PC-3 (cell line): ENCODE measurements at regions not wholly inside any gene's neighbourhood (a gene's known extent, or its start where the extent isn't known, plus 50 kb on each side); places are given as distances from the start of the nearest gene placed in this dataset.

Experiments used
- ATAC-seq: fragments of 200-7000 bp; cut with Tn5 transposase; 2 replicates; pipeline ENCODE4 v1.9.1; 2020; ENCODE audit warnings: mild to moderate bottlenecking, moderate library complexity
- BruUV-seq: library from RNA; stranded (reverse); fragments of 400-500 nt; replicated peaks from 2 replicates; lab custom pipeline; 2021; lab: Mats Ljungman, UMichigan
- CTCF ChIA-PET: fragments of 300-600 bp; sonication (Branson Sonifier 250); formaldehyde crosslinking; loops from one replicate; lab custom pipeline; 2022; ENCODE audit warnings: antibody characterized with exemption; lab: Charles Lee
- POLR2A ChIA-PET: fragments of 300-600 bp; sonication (Branson Sonifier 250); formaldehyde crosslinking; loops from one replicate; lab custom pipeline; 2022; ENCODE audit warnings: antibody characterized with exemption; ENCODE audit not compliant: unreplicated experiment; lab: Charles Lee
- DNase-seq: peaks from one replicate; pipeline ENCODE4 v3.0.0-alpha.2; 2015
- H2AFZ ChIP-seq: fragments of 300-600 bp; sonication (generic); 2 replicates; pipeline ENCODE4 v1.6.0; 2016; ENCODE audit warnings: antibody characterized with exemption, low read length
- H3F3A ChIP-seq: fragments of 300-600 bp; sonication (generic); one replicate; pipeline ENCODE4 v1.6.0; 2017; ENCODE audit warnings: antibody characterized with exemption, low read length, control low read depth, mild to moderate bottlenecking; ENCODE audit not compliant: unreplicated experiment
- H3K27ac ChIP-seq: fragments of 300-600 bp; sonication (generic); 2 replicates; pipeline ENCODE4 v1.5.1; 2016; ENCODE audit warnings: mild to moderate bottlenecking, low read length
- H3K27me3 ChIP-seq: fragments of 300-600 bp; sonication (generic); 2 replicates; pipeline ENCODE4 v1.6.1; 2016; ENCODE audit warnings: low read length, mixed read lengths
- H3K36me3 ChIP-seq: fragments of 300-600 bp; sonication (generic); 2 replicates; pipeline ENCODE4 v1.6.1; 2016; ENCODE audit warnings: low read depth, mixed run types, low read length, mixed read lengths
- H3K4me1 ChIP-seq: fragments of 300-600 bp; sonication (generic); 2 replicates; pipeline ENCODE4 v1.5.1; 2016; ENCODE audit warnings: low read length; ENCODE audit not compliant: insufficient read depth
- H3K4me2 ChIP-seq: fragments of 300-600 bp; sonication (generic); 2 replicates; pipeline ENCODE4 v1.6.0; 2016; ENCODE audit warnings: low read length
- H3K4me3 ChIP-seq: fragments of 300-600 bp; sonication (generic); 2 replicates; pipeline ENCODE4 v1.5.1; 2016; ENCODE audit warnings: mild to moderate bottlenecking, low read length, mixed read lengths
- H3K79me2 ChIP-seq: fragments of 300-600 bp; sonication (generic); 2 replicates; pipeline ENCODE4 v1.6.1; 2017; ENCODE audit warnings: low read length, mixed read lengths
- H3K9ac ChIP-seq: fragments of 300-600 bp; sonication (generic); 2 replicates; pipeline ENCODE4 v1.6.0; 2016; ENCODE audit warnings: mild to moderate bottlenecking, low read length
- H3K9me2 ChIP-seq: fragments of 300-600 bp; sonication (generic); replicated peaks from 2 replicates; pipeline ENCODE4 v1.6.1; 2016; ENCODE audit warnings: mixed run types, low read length, mixed read lengths
- H3K9me3 ChIP-seq: fragments of 300-600 bp; sonication (generic); 2 replicates; pipeline ENCODE4 v1.6.1; 2016; ENCODE audit warnings: low read length, mixed read lengths
- H4K20me1 ChIP-seq: fragments of 300-600 bp; sonication (generic); 2 replicates; pipeline ENCODE4 v1.6.1; 2016; ENCODE audit warnings: low read length, mixed read lengths
- CTCF ChIP-seq: fragments of 300-600 bp; sonication (generic); conservative IDR thresholded peaks from 2 replicates; pipeline ENCODE4 v1.5.1; 2017; ENCODE audit warnings: antibody characterized with exemption, low read depth, mild to moderate bottlenecking, low read length
- EZH2 ChIP-seq: fragments of 300-600 bp; sonication (generic); IDR thresholded peaks from one replicate; pipeline ENCODE4 v1.6.1; 2017; ENCODE audit warnings: antibody characterized with exemption, mild to moderate bottlenecking, low read length; ENCODE audit not compliant: unreplicated experiment
- EZH2phosphoT487 ChIP-seq: fragments of 300-600 bp; sonication (generic); IDR thresholded peaks from 2 replicates; pipeline ENCODE4 v1.6.1; 2018; ENCODE audit warnings: mild to moderate bottlenecking, antibody characterized with exemption, low read length, borderline replicate concordance
- intact Hi-C: fragments of 100-400 bp; cut with micrococcal nuclease; formaldehyde crosslinking; loops from 2 replicates; pipeline ENCODE4 v1.9.0; 2023

- no TSS peak for BruUV-seq
- ChIA-PET POLR2A (no interaction called here), CTCF (no interaction called here)
- DNase-seq (no peak), ATAC-seq (no peak)
- Histone ChIP-seq H2AFZ (no peak overlapping the region), H3K27ac (no peak overlapping the region), H4K20me1 (no peaks in the 10 kb centered on the region), H3K27me3 (no peaks in the 10 kb centered on the region), H3K4me3 (no peak overlapping the region), H3K36me3 (no peaks in the 10 kb centered on the region), H3F3A (no peaks in the 10 kb centered on the region), H3K9ac (no peak overlapping the region), H3K4me1 (no peaks in the 10 kb centered on the region), H3K4me2 (no peak overlapping the region), H3K79me2 (no peaks in the 10 kb centered on the region), H3K9me3 (no peaks in the 10 kb centered on the region), H3K9me2 (no peaks in the 10 kb centered on the region)
- TF ChIP-seq EZH2phosphoT487, result no peak
- intact Hi-C loops, result no loop called here
Observed at GRCh38 chrX:16516232-16516876, 133.6 kb upstream of the S100G start.

- ChIA-PET POLR2A (no interaction called here), CTCF (no interaction called here)
- H3K4me1 ChIP-seq, result no peaks in the 10 kb centered on the region
- no peaks in the 10 kb centered on the region for H3K9me2 ChIP-seq
- H3K9ac ChIP-seq, result no peak overlapping the region
- intact Hi-C loops, result no loop called here
- H3K36me3 ChIP-seq, result no peaks in the 10 kb centered on the region
- no peaks in the 10 kb centered on the region for H3F3A ChIP-seq
- no peak for DNase-seq
- no peak overlapping the region for H2AFZ ChIP-seq
- no peaks in the 10 kb centered on the region for H3K27me3 ChIP-seq
- no peaks in the 10 kb centered on the region for H3K9me3 ChIP-seq
- no peak for ATAC-seq
- H3K27ac ChIP-seq, result no peak overlapping the region
- no peak overlapping the region for H3K4me2 ChIP-seq
- H3K79me2 ChIP-seq, result no peaks in the 10 kb centered on the region
- BruUV-seq, result no TSS peak
- H4K20me1 ChIP-seq, result no peaks in the 10 kb centered on the region
- H3K4me3 ChIP-seq, result no peak overlapping the region
- no peak for TF ChIP-seq EZH2
Observed at GRCh38 chrX:16517039-16517605, 132.8 kb upstream of the S100G start.

GRCh38 chrX:16518131-16518530 is 131.8 kb upstream of the S100G start:
- CTCF ChIA-PET, result no interaction called here
- H2AFZ ChIP-seq, result no peak overlapping the region
- H3K9me3 ChIP-seq, result no peaks in the 10 kb centered on the region
- no peak for DNase-seq
- H3K4me1 ChIP-seq, result no peaks in the 10 kb centered on the region
- no peak overlapping the region for H3K4me2 ChIP-seq
- H3K79me2 ChIP-seq, result no peaks in the 10 kb centered on the region
- intact Hi-C loops, result no loop called here
- no peak for ATAC-seq
- H3K9ac ChIP-seq, result no peak overlapping the region
- no peaks in the 10 kb centered on the region for H3K36me3 ChIP-seq
- no peaks in the 10 kb centered on the region for H4K20me1 ChIP-seq
- H3K4me3 ChIP-seq, result no peak overlapping the region
- POLR2A ChIA-PET, result no interaction called here
- H3K27me3 ChIP-seq, result no peaks in the 10 kb centered on the region
- no peaks in the 10 kb centered on the region for H3F3A ChIP-seq
- BruUV-seq, result no TSS peak
- TF ChIP-seq EZH2phosphoT487 (no peak), EZH2 (no peak), CTCF (no peak)
- H3K27ac ChIP-seq, result no peak overlapping the region
- no peaks in the 10 kb centered on the region for H3K9me2 ChIP-seq
